ENCODE measurements at regions not wholly inside any gene's neighbourhood (a gene's known extent, or its start where the extent isn't known, plus 50 kb on each side); places are given as distances from the start of the nearest gene placed in this dataset.
"Not testable (repeated sequence)": the region's sequence is repeated elsewhere in the genome, so short reads cannot be mapped to it uniquely, and the experiment has no call there.

GRCh38 chr5:68803881-68804319 is 289.9 kb upstream of the SLC30A5 start:
- no peak for DNase-seq (ENCODE audit: low read depth)

DNA sequence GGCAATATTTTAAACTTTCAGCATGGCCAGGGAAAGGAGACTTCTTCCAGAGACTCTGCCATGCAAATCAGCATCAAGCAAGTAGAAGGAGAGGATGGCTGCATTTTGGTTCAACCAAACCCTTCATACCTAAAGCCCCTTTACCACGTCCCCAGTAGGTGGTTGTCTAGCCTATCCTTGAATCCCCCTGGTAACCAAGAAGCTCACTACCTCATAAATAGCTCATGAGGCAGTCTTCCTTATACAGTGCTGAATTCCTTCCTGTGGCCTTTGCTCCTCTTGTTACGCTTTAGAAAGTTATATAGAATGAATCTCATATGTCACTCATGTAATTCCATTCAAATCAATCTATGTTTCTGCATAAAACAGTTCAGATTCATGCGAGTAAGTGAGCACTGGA is 289.5 kb upstream of the SLC30A5 start:
- no peak for DNase-seq (ENCODE audit: low read depth)

DNA sequence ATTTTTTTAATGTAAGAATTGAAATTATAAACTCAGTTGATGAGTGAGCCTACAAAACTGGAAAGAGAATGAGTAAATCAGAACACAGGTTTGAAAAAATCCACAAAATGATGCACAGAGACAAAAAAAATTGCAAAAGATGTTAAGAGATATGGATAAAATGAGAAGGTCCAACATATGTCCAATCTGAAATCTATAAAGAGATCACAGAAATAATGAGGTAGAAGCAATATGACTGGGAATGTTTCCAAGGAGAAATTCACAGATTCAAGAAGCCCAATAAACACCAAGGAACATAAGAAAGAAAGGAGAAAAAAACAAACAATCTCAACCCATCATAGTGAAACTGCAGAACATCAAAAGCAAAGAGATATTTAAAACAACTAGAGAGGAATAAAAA is 288.4 kb upstream of the SLC30A5 start:
- no peak for DNase-seq (ENCODE audit: low read depth)

DNA sequence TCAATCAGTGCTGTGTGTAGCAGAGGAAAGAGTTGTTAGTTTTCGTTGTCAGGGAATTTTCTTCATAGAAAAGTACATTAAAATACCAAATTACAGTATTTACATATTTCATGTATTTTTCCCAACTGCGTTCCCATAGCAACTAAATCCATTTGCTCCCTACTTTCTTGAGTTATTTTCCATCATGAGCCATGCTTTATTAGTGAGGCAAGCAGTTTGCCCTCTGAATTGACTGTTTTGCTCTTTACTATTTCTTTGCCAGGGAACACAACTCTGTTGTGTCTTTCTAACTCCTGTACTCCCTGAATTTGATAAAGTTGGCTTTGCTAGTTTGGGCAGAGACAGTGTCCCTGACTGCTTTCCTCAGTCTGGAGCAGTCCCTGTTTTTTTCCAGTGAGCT is 276.2 kb upstream of the SLC30A5 start:
- no peak for DNase-seq (ENCODE audit: low read depth)

DNA sequence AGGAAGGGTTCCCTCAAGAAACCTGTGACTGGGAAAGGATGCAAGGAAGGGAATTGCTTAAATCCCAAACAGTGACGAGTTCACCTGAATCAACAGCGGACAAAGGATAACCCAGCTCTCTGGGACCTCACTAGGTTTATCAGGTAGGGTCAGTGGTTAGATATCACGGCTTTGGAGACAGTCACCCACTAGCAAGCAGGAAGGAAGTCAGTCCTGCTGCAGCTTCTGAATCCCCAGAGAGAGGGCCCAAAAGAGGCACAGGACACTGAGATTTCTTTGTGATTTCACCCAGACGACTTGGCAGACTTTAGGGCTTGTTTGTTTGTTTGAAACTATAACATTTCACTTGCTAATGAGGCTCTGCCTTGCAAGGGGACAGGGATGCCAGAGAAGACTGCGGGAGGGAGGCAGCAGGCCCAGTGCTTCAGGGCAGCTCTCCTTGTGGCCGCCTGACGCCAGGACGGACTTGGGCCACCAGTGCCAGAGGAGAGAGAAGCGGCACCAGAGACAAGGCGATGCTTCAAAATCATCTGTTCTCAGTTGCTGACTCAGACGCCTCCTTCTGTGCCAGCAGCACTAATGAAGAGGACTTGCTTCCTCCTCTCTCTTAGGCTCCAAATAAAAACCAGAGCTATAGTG is 275.6 kb upstream of the SLC30A5 start:
- no peak for DNase-seq (ENCODE audit: low read depth)

DNA sequence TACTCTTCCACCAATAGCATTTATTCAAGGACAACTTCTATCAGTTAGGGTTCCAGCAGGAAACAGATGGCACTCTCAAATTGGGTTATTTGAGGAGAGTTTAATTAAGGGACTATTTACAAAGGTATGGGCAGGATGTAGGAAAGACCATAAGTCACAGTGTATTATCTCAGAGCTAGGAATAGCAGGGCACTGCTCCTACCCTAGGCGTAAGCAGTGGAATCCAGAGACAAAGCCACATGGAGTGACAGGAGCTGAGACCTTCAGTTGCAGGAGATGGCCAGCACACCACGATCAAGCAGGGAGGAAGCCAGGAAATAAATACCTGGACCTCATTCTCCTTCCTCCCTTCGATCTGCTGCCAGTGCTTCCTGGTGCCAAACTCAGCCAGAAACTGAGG is 274.9 kb upstream of the SLC30A5 start:
- no peak for DNase-seq (ENCODE audit: low read depth)

- no peak for DNase-seq (ENCODE audit: low read depth)
Observed at GRCh38 chr5:68821056-68821455, 272.8 kb upstream of the SLC30A5 start.

DNA sequence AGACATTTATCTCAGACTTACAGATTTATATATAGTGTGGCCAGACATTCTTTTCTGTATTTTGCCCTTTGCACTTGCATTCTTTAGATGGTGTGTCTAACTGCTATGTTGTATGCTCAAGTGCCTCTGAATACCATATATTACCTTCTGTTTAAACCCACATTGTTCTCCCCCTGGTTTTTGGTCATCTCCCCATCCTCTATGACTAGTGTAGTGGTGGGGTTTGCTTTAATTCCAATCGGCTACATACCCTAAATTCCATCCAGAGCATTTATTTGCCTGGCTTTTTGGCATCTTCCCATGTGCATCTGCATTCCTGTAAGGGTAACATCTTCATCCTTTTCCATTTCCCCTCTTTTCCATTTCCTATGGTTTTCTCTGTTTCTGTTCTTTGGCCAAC is 271.0 kb upstream of the SLC30A5 start:
- no peak for DNase-seq (ENCODE audit: low read depth)

- DNase-seq (ENCODE audit: low read depth) = no peak
Observed at GRCh38 chr5:68823301-68823700, 270.5 kb upstream of the SLC30A5 start.

GRCh38 chr5:68830377-68830898 is 263.4 kb upstream of the SLC30A5 start:
- DNase-seq (ENCODE audit: low read depth) = no peak

- no peak for DNase-seq (ENCODE audit: low read depth)
Observed at GRCh38 chr5:68834491-68834981, 259.3 kb upstream of the SLC30A5 start.

GRCh38 chr5:68838157-68838718 is 255.6 kb upstream of the SLC30A5 start:
- no peak for DNase-seq (ENCODE audit: low read depth)

DNA sequence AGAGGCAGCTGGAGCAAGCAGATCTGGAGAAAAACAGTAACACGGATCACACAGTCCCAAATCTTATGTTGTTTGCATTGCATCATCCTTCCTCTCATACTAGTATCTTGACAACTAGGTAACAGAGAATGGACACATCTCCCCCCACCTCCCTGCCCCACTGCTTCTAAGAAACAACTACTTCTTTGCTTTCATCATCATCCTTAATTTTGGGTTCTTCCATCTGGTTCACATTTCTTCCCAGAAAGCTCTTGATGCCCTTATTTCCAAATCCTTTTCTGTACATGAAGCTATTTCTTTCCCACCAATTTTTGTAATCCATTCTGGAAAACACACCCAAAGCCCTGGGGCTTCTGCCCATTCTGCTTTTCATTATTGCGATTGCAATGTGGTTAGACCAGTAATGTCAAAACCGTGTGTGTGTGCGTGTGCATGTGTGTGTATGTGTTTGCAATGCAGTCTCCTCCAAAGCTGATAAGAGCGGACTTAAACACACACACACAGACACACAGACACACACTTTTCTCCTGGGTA is 254.7 kb upstream of the SLC30A5 start:
- no peak for DNase-seq (ENCODE audit: low read depth)

DNA sequence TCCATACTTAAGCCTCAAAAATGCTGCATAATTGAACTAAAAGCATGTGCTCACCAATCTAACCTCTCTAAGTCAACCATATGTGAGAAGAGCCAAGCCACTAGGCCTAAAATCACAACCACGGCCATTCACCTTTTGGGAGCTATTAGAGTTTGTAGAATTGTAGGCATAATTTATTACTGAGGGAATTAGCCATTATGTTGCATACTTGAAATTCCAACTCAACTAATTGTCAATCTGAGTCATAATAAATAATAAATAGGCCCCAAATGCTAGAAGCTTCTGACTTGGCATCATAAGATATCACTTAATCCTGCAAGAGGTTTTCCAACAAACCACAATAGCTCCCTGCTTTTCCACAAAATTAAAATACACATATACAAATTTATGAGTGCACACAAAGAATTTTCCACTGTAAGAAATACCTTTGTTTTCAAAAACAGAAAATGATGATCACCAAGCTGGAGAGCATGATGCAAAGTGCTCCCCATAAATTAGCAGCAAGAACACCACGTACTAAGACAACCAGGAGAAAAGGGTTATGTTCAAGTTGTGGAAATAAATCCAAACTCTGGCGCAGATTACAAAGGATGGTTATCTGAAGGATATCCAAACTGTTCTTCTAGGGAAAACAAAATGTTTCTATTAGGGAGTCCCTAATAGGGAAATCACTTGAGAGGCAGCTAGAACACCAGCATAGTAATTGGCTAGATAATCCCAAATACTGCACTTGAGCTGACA is 250.0 kb upstream of the SLC30A5 start:
- DNase-seq (ENCODE audit: low read depth) = no peak

- no peak for DNase-seq (ENCODE audit: low read depth)
Observed at GRCh38 chr5:68845131-68845530, 248.7 kb upstream of the SLC30A5 start.

DNA sequence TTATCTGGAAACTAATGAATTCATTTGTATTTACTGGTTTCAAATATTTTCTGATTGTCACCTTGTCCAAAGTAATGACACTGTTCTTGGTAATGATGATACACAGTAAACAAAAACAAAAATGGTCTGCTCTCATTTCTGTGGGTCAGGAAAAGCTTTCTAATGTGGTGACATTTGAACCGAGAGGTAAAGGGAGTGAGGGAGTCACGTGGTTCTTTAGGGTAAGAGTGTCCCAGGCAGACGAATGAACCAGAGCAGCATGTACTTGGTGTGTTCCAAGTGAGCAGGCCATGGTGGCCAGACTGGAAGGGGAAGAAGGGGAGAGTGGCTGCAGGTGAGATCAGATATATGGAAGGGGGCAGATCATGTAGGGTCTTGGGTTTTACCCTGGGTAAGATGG is 247.0 kb upstream of the SLC30A5 start:
- no peak for DNase-seq (ENCODE audit: low read depth)

DNA sequence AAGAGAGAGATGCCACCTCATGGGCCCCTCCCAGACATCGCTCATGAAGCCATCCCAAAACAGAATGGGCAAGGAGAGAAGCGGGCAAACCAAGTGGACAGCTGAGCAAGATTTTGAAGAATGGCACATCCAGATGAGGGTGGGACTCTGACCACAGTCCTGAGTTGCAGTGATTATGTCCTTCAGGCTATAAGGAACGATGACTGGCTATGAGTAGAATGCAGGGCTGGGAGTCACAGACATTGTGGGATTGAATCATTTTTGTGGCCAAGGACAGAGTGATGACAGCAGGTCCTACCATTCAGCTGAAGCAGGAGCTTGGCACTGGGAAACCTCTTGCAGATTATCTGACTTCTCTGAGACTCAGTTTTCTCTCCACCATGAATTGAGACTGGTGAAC is 245.7 kb upstream of the SLC30A5 start:
- DNase-seq (ENCODE audit: low read depth) = no peak

GRCh38 chr5:68849103-68849502 is 244.7 kb upstream of the SLC30A5 start:
- no peak for DNase-seq (ENCODE audit: low read depth)

DNA sequence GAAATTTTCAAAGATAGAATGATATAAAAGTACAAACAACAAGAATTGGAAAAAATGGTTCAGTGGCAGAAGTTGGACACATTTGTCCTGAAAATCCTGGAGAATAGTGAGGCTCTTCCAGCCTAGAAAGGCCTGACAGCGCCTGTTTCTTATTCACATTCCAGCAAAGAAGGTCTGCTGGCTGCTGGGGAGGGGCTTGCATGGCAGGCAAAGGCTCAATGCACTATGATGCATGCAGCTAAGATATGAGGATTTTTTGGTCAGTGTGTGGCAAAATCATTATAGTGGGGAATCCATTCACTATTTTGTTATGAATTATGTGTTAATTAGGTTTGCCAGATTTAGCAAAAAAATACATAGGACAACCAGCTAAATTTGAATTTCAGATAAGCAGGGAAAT is 243.9 kb upstream of the SLC30A5 start:
- no peak for DNase-seq (ENCODE audit: low read depth)

DNA sequence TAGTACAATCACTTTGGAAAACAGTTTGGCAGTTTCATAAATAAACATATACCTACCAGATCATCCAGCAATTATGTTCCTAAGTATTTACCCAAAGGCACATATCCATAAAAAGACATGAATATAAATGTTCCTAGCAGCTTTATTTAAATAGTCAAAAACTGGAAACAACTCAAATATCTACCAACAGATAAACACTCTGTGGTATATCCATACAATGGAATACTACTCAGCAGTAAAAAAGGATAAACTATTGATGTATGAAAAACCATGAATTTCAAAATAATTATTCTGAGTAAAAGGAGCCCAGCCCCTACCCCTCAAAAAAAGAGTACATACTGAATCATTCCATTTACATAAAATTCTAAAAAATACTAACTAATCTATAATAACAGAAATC is 232.7 kb upstream of the SLC30A5 start:
- DNase-seq (ENCODE audit: low read depth) = no peak

- DNase-seq (ENCODE audit: low read depth) = no peak
Observed at GRCh38 chr5:68862560-68862959, 231.3 kb upstream of the SLC30A5 start.

GRCh38 chr5:68865192-68865591 is 228.6 kb upstream of the SLC30A5 start:
- DNase-seq (ENCODE audit: low read depth) = not testable (repeated sequence)

Data from stimulated activated CD8-positive, alpha-beta memory T cell treated with anti-CD3 and anti-CD28 coated beads, Interleukin-12 subunit alpha, Interleukin-12 subunit beta, amount 100 ng/mL, for 4 hours (primary cell).